ENCODE measurements at regions not wholly inside any gene's neighbourhood (a gene's known extent, or its start where the extent isn't known, plus 50 kb on each side); places are given as distances from the start of the nearest gene placed in this dataset.

DNA sequence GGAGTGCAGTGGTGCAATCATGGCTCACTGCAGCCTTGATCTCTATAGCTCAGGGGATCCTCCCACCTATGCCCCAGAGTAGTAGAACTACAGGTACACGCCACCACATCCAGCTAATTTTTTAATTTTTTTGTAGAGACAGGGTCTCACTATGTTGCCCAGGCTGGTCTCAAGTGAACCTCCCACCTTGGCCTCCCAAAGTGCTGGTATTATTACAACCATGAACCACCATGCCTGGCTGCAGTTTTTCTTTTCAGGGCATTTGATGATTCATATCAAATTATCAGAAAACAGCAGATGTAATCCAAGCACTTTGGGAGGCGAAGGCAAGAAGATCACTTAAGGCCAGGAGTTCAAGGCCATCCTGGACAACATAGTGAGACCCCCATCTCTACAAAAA is 88.4 kb upstream of the JARID2 start:
- CTCF ChIA-PET = no interaction called here
- intact Hi-C loops (cut with micrococcal nuclease; ENCODE audit: unreplicated experiment) = loop anchor here (10.0 kb wide), 1 partner anchor 423 kb away; no protein-coding TSS in a partner anchor
- no peaks in the 10 kb centered on the region for H3K4me1 ChIP-seq (ENCODE audit: control insufficient read depth, insufficient read depth, low read length)
- BruUV-seq (replicated peaks) = no TSS peak
- no peaks in the 10 kb centered on the region for H3K36me3 ChIP-seq (ENCODE audit: control insufficient read depth in 2 of 2, insufficient read depth in 2 of 2, low read length in 1 of 2)
- no peak overlapping the region for H2AFZ ChIP-seq (ENCODE audit: control insufficient read depth, low read depth, low read length)
- SMC1A ChIA-PET (ENCODE audit: uncharacterized antibody, unreplicated experiment) = no interaction called here
- no peaks in the 10 kb centered on the region for H3K9me3 ChIP-seq (replicated peaks; ENCODE audit: control insufficient read depth, insufficient read depth, low read length)
- RAD21 ChIA-PET (ENCODE audit: unreplicated experiment) = no interaction called here
- no peak for FAIRE-seq
- no peak overlapping the region for H3K4me3 ChIP-seq
- no peak overlapping the region for H3K27ac ChIP-seq (ENCODE audit: control insufficient read depth, insufficient read depth)
- H3K79me2 ChIP-seq (ENCODE audit: control insufficient read depth, insufficient read depth, low read length) = no peaks in the 10 kb centered on the region
- no peaks in the 10 kb centered on the region for H4K20me1 ChIP-seq (ENCODE audit: control insufficient read depth, insufficient read depth)
- WGBS (ENCODE audit: insufficient coverage, insufficient replicate concordance, low lambda C conversion rate, missing lambda C conversion rate) = 57% methylated on average over 2 of the region's 2 CpGs
- POLR2A ChIA-PET = no interaction called here
- no peak for ATAC-seq
- H3K4me2 ChIP-seq (ENCODE audit: control insufficient read depth, insufficient read depth) = no peak overlapping the region
- in situ Hi-C loops (cut with MboI) = no loop called here
- no peak for TF ChIP-seq FOS (IDR thresholded peaks at IDR 0.05; ENCODE audit: borderline replicate concordance, extremely low read depth, insufficient read length)
- no peak for TF ChIP-seq HDGF (IDR thresholded peaks at IDR 0.05)
- TF ChIP-seq RB1 (IDR thresholded peaks at IDR 0.05; ENCODE audit: borderline replicate concordance) = no peak
- no peak for TF ChIP-seq NFYA (IDR thresholded peaks at IDR 0.05; ENCODE audit: borderline replicate concordance, low read depth, low read length)
- TF ChIP-seq BCL11A (IDR thresholded peaks at IDR 0.05; ENCODE audit: low read depth, low read length) = no peak
- no peak for TF ChIP-seq CBX5 (IDR thresholded peaks at IDR 0.05; ENCODE audit: low read depth)
- no peak for TF ChIP-seq YY1 (IDR thresholded peaks at IDR 0.05; ENCODE audit: low read depth, low read length)
- TF ChIP-seq IRF5 (IDR thresholded peaks at IDR 0.05; ENCODE audit: borderline replicate concordance) = no peak
- no peak for TF ChIP-seq TCF12 (IDR thresholded peaks at IDR 0.05; ENCODE audit: low read depth, low read length)
- no peak for TF ChIP-seq MXI1 (IDR thresholded peaks at IDR 0.05; ENCODE audit: low read depth, low read length)
- DNase-seq (ENCODE audit: low read depth, low spot score) = no peak
- no peak overlapping the region for H3K9ac ChIP-seq (ENCODE audit: control insufficient read depth, insufficient read depth, low read length)
- H3K27me3 ChIP-seq (replicated peaks in 1 of 2; ENCODE audit: control insufficient read depth in 2 of 2, insufficient read depth in 2 of 2, low read length in 1 of 2) = no peaks in the 10 kb centered on the region

Measured in GM12878 (cell line).